ENCODE measurements at regions not wholly inside any gene's neighbourhood (a gene's known extent, or its start where the extent isn't known, plus 50 kb on each side); places are given as distances from the start of the nearest gene placed in this dataset.

GRCh38 chrX:13412208-13412600 lies 92.4 kb upstream of the ATXN3L start:
- WGBS, 2 experiments (ENCODE audit: extremely low coverage in 1 of 2, insufficient coverage in 1 of 2, insufficient read length in 1 of 2, insufficient replicate concordance in 2 of 2, low coverage in 1 of 2, low lambda C conversion rate in 2 of 2, missing lambda C conversion rate in 1 of 2): 7% methylated on average over 7 of the region's 8 CpGs; no CpG with 5 or more reads in 1 of the 2 experiments
- H2AFZ ChIP-seq (ENCODE audit: low read length): no peak overlapping the region
- no peaks in the 10 kb centered on the region for H3K79me1 ChIP-seq (ENCODE audit: low read depth, low read length)
- H3K79me2 ChIP-seq (ENCODE audit: control insufficient read depth in 1 of 2, insufficient read depth in 2 of 2, low read length in 2 of 2): no peaks in the 10 kb centered on the region
- DNase-seq (ENCODE audit: low read depth in 1 of 2, low spot score in 2 of 2) (no peak), FAIRE-seq (peak; percentile 28)
- H3K23ac ChIP-seq (ENCODE audit: insufficient read length): no peak overlapping the region
- no peak overlapping the region for H3K27ac ChIP-seq (ENCODE audit: low read depth, low read length)
- TF ChIP-seq BACH1 (IDR thresholded peaks at IDR 0.05; ENCODE audit: low read length): no peak
- no peaks in the 10 kb centered on the region for H4K20me1 ChIP-seq (replicated peaks in 1 of 2; ENCODE audit: control insufficient read depth in 1 of 2, insufficient read depth in 2 of 2, low read length in 2 of 2)
- no peak overlapping the region for H3K18ac ChIP-seq (ENCODE audit: extremely low read depth, low read length)
- H3K27me3 ChIP-seq (replicated peaks in 1 of 4; ENCODE audit: control insufficient read depth in 3 of 4, extremely low read depth in 1 of 4, insufficient read depth in 3 of 4, low read length in 3 of 4): no peaks in the 10 kb centered on the region
- no peak overlapping the region for H2BK15ac ChIP-seq (ENCODE audit: low read length)
- no peak overlapping the region for H2AK5ac ChIP-seq (ENCODE audit: low read depth, low read length)
- H4K91ac ChIP-seq (replicated peaks; ENCODE audit: insufficient read length, low read length): no peak overlapping the region
- H2BK20ac ChIP-seq (ENCODE audit: low read length): no peak overlapping the region
- no peak overlapping the region for H3K9ac ChIP-seq (replicated peaks in 1 of 4; ENCODE audit: extremely low read depth in 1 of 4, low read depth in 3 of 4, low read length in 3 of 4)
- peak overlapping the region; percentile 66 for H4K5ac ChIP-seq (ENCODE audit: insufficient read length, low read depth, low read length)
- peaks cover 0 to 10% (median 1%) of the 10 kb centered on the region in 4 experiments; a peak in 3 of 7 replicates for H3K4me1 ChIP-seq (replicated peaks in 1 of 4; ENCODE audit: control insufficient read depth in 3 of 4, insufficient read depth in 4 of 4, low read length in 3 of 4)
- H3K4me3 ChIP-seq (ENCODE audit: extremely low read depth in 1 of 4, insufficient read depth in 2 of 4, low read depth in 3 of 4, low read length in 4 of 4): peak overlapping the region in 1 of 4 experiments; percentile 30; a peak in 1 of 8 replicates
- no peak overlapping the region for H4K8ac ChIP-seq (ENCODE audit: extremely low read depth, insufficient read depth, low read length)
- no peak overlapping the region for H2BK120ac ChIP-seq (replicated peaks; ENCODE audit: low read depth, low read length)
- ChIA-PET POLR2A (ENCODE audit: partially characterized antibody) (no interaction called here), CTCF (ENCODE audit: partially characterized antibody) (no interaction called here)
- H3K14ac ChIP-seq (ENCODE audit: insufficient read length): no peak overlapping the region
- no peaks in the 10 kb centered on the region for H3K9me3 ChIP-seq (ENCODE audit: insufficient read depth in 2 of 2, low read depth in 1 of 2, low read length in 1 of 2)
- H3K56ac ChIP-seq (replicated peaks; ENCODE audit: insufficient read length, low read depth, low read length): no peak overlapping the region
- H3K4ac ChIP-seq (replicated peaks; ENCODE audit: insufficient read length, low read depth, low read length): no peak overlapping the region
- H2BK5ac ChIP-seq (ENCODE audit: low read depth, low read length): no peak overlapping the region
- H3K36me3 ChIP-seq (ENCODE audit: control insufficient read depth in 2 of 4, insufficient read depth in 4 of 4, low read length in 3 of 4): no peaks in the 10 kb centered on the region
- H3K23me2 ChIP-seq (ENCODE audit: low read depth, low read length): no peaks in the 10 kb centered on the region
- H3K4me2 ChIP-seq (ENCODE audit: insufficient read depth in 1 of 2, low read depth in 2 of 2, low read length in 2 of 2): peak overlapping the region; percentile 24 to 28; a peak in 2 of 4 replicates
- no peak overlapping the region for H2BK12ac ChIP-seq (ENCODE audit: low read depth, low read length)

Measured in H1 (cell line).